ENCODE measurements at regions not wholly inside any gene's neighbourhood (a gene's known extent, or its start where the extent isn't known, plus 50 kb on each side); places are given as distances from the start of the nearest gene placed in this dataset.

GRCh38 chr17:27242951-27243350 is 51.0 kb upstream of the WSB1 start:
- Histone ChIP-seq H3K27ac (no peak overlapping the region), H3K9me3 (no peaks in the 10 kb centered on the region), H3K4me1 (peaks cover 10% of the 10 kb centered on the region), H3K4me3 (no peak overlapping the region), H3K36me3 (no peaks in the 10 kb centered on the region), H3K27me3 (no peaks in the 10 kb centered on the region), H3K9ac (ENCODE audit: low read depth in 2 of 2, low read length in 2 of 2) (no peak overlapping the region)
- DNase-seq: no peak
- intact Hi-C loops (cut with DNase I): no loop called here
- no peak for TF ChIP-seq CTCF (IDR thresholded peaks at IDR 0.05)

- intact Hi-C loops (cut with DNase I): loop anchor here (2.0 kb wide), 1 partner anchor 89 kb away; no protein-coding TSS in a partner anchor
- Histone ChIP-seq H3K4me1 (peaks cover 11% of the 10 kb centered on the region), H3K36me3 (no peaks in the 10 kb centered on the region), H3K9ac (ENCODE audit: low read depth in 2 of 2, low read length in 2 of 2) (no peak overlapping the region), H3K9me3 (no peaks in the 10 kb centered on the region), H3K27ac (peak overlapping the region; percentile 57), H3K27me3 (no peaks in the 10 kb centered on the region), H3K4me3 (no peak overlapping the region)
- DNase-seq: no peak
- TF ChIP-seq CTCF (IDR thresholded peaks at IDR 0.05): no peak
These were observed 49.9 kb upstream of the WSB1 start for GRCh38 chr17:27244011-27244410.
